CD4-positive, alpha-beta T cell treated with Interleukin-15 for 1 hour (primary cell): ENCODE measurements at regions not wholly inside any gene's neighbourhood (a gene's known extent, or its start where the extent isn't known, plus 50 kb on each side); places are given as distances from the start of the nearest gene placed in this dataset.
"Not testable (repeated sequence)": the region's sequence is repeated elsewhere in the genome, so short reads cannot be mapped to it uniquely, and the experiment has no call there.

Experiments used
- DNase-seq: peaks from one replicate; pipeline ENCODE4 v3.0.0-alpha.2; 2020

DNA sequence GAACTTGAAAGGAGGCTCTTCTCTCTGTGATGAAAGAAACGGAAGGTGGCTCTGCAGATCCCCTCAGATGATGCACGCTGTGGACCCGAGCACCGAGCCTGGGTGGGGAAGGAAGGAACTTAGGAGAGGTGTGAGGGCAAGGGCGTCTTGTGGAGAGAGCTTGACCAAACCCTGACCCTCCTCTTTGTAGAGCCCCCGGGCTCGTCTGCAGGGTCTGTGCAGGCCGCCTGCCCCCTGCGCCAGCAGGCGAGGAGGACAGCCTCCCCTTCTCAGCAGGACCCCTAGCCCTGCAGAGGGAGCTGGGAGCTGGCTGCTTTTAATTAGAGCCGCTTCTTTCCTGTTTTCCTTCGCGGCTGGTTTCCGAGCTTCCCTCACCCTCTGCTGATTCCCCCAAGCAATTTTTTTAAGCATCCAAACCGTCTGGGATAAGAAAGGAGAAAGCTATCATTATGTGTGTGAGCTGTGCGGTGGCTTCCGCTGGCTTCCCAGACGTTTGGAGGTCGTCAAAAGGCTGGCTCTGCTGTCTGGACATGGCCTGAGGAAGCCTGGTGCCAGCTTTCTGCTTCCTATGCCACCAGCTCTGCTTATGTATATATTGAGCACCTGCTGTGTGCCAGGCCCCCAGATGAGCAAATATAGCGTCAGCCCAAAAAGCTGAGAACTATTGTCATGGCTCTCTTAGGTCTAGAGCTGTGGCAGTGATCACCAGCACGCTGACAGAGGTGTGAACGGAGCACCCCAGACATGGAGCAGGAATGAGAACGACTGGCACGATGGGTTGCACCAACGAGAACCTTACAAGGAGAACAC, 160.2 kb upstream of the IRF2BP2 start:
- DNase-seq, result no peak

DNA sequence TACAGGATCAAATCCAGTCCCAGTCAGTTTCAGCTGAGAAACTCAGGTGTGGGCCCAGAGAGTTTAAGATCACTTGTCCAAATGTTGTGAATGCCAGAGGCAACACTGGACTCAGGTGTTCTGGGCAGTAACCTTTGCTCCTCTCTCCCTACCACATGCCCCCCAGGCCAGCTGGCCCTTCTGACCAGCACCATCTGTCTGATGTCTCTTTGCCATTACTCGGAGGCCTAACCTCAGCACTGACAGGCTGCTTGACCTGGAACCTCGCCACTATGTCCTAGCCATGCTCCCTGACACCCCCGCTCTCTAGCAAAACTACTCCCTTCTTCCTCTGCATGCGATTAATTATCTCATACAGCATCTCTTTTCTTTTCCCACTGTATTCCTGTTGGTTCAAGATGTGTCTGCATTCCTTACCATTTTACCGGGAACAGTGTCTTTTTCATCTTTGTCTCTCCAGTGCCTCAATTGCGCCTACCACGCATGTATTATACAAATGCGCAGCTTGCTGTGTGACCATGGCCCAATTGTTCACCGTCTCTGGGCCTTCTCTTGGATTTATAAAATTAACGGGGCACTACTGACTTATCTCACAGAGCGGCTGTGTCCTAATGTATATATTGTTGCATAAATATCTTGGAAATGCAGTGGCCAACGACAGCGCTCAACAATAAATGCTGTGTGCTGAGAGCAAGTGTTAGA, 159.5 kb upstream of the IRF2BP2 start:
- DNase-seq, result no peak

DNA sequence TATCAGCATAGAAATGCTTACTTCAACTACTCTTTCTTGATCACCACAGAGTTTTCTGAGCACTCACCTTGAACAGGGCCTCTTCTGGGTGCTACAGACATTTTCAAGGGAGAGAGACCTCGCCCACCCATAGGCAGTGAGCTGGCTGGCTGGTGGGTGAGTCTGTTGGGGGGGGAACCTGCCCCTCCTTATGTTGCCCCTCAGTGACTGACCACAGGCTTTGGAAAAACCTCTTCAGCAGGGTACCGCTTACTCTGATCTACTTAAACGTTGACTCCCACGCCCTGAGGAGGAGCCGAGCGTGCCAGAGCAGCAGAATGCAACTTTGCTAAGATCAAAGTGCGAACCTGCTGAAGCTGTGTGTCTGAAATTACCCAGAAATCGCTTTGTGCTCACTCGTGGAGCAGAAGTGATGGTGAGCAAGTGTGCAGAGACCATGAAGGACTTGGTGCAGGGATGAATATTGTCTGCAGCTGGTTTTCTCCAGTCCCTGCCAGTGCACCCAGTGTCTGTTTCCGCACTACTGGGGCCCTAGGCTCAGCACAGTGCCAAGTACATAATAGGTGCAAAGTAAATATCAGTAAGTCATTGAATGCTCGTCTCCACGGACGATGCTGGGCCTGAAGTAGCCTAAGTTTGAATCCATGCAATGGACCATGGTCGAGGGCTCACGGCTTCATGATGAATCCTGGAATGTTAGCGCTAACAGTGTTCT, 158.7 kb upstream of the IRF2BP2 start:
- DNase-seq, result no peak

DNA sequence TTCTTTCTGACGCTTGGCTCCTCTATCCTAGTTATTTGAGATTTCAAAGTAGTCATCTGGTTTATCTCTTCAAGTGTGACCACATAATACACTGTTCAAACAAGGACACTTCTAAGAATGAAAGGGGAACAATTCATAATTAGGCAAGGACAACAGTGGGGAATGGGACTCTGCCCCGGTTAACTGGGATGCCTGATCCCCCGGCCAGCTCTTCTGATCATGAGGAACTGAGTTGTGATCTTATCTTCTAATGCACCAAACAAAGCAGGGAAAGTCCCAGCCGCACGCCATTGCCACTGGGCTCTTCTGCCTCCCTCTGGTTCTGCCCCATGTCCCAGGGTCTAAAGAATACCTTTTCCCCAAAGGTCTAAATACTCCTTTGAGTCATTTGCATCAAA, 158.2 kb upstream of the IRF2BP2 start:
- DNase-seq, result no peak

DNA sequence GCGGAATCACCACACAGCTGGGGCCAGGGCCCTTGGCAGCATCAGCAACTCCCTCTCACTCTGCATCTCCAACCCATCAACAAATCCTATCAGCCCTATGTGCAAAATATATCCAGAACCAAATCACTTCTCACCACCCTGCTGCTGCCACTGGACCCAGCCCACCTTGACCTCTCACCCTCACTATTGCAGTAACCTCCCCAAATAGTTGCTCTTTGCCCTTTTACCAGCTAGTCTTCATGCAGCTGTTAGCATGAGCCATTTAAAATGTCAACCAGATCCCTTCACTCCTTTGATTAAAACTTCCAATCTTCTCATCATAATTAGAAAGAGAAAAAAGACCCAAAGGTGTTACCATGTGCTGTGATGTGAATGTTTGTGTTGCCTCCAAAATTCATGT, 155.7 kb upstream of the IRF2BP2 start:
- DNase-seq, result no peak

DNA sequence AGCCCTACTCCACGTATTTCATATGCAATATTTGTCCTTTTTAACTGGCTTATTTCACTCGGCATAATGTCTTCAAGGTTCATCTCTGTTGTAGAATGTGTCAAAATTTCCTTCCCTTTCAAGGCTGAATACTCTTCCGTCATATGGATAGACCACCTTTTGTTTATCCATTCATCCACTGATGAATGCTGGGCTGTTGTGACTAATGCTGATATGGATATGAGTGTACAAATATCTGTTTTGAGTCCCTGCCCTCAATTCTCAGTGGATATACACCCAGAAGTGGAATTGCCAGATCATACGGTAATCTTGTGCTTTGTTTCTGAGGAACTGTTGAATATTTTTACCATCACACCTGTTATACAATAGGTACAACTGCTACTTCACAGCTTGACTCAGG, 155.2 kb upstream of the IRF2BP2 start:
- DNase-seq, result no peak

DNA sequence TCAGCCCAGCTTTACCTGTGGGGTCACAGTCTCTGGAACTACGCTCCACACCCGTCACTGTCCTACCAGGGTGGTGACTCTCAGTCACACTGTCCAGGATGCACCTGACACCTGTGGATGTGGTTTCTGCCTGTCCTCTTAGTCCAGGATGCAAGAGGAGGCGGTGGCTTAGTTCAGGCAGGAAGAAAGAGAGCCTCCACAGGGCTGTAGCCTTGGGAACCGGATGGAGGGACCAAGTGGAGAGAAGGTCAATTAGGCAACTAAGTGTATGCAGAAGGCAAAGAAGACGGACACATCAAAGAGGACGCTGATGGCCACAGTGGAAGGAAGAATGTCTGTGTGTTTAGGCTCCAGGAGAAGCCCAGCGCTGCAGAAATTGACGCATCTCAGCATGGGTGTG, 153.9 kb upstream of the IRF2BP2 start:
- no peak for DNase-seq

DNA sequence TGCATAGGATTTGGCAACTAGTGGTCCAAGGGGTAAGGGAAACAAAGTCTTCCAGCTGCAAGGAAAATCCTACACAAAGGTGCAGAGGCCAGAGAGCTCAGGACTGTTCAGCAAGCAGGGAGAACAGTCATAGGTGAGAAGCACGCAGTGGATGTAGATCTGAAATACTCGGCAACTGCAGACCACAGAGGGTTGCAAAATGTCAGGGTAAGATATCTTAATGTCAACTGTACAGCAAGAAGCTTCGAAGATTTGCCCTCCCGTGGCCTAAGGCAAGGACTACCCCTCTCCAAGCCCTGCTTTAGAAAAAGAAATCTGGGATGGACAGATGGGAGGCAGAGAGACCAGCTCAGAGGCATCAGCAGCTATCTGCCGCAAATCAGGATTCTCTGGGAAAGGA, 153.4 kb upstream of the IRF2BP2 start:
- no peak for DNase-seq

DNA sequence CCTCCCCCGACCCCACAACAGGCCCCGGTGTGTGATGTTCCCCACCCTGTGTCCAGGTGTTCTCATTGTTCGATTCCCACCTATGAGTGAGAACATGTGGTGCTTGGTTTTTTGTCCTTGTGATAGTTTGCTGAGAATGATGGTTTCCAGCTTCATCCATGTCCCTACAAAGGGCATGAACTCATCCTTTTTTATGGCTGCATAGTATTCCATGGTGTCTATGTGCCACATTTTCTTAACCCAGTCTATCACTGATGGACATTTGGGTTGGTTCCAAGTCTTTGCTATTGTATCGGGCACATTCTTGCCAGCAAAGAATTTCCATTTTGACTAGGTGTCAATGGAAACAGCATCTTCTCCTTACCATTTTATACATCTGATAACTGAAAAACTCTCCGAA, 152.1 kb upstream of the IRF2BP2 start:
- not testable (repeated sequence) for DNase-seq

DNA sequence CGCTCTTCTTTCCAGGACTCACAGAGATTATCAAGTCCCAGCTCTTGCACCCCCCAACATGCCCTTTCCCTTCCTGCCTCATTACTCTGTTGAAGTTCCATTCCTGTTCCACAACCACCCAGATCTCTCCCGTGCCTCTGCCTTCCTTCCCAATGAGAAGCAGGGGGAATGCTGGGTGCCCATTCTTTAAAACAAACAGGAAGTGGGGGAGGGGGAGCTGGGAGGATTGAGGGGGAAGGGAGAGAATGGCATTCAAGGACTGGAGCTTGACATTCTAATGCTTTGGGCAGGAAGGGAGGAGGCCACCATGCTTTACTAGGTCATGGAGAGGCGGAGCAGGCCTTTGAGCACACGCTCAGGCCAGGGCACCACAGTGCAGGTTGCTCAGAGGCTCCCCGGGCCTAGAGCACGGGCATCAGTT, 150.3 kb upstream of the IRF2BP2 start:
- no peak for DNase-seq

DNA sequence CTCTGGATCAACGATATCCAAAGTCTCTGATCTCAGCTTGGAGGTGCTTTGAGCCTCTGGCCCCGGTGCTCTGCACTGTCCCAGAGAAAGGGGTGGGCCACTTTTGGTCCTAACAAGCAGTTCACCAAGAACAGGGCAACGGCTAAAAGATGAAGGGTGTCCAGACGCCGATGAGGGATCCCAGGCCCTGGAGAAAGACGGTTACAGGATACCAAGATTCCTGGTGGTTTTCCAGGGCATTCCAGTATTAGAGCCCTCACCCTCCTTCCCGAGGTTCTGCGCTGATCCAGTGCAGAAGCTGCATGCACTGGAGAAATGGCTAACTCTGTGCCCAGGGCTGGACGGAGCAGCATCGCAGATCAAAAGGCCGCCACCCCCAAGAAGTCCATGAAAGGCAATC, 149.9 kb upstream of the IRF2BP2 start:
- DNase-seq, result no peak

DNA sequence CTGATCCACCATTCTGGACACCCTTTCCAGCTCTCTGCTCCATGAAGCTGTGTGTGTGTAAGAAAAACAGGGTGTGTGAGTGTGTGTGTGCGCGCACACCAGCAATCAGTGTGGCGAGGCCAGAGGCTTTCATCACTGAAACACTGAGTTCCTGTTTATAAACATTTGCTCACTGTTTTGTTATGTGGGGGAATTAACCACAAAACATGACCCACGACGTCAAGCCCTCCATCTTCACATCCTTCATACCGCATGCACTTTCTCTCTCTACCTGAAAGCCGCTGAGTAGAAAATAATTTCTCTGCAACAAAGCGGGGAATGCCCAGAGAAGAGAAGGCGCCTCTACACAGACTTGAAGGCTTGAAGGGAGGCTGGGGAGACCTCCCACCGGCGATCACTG, 148.9 kb upstream of the IRF2BP2 start:
- peak; percentile 72 for DNase-seq

DNA sequence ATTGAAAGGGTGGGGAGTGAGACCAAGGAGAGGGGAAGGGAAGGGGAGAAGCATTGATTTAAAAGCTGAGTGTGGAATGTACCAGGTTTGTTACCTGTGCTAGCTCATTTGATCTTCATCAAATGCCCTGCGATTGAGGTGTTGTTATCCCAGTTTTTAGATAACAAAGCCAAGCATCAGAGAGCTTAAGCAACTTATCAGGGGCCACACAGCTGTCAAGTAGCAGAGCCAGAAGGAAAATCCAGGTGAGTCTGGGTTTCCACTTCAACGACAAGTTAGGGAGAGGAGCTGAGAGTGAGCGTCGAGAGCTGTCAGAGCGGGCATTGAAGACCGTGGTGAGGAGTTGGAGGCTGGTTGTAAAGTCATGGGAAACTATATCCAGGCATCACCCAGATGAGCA, 146.9 kb upstream of the IRF2BP2 start:
- DNase-seq, result no peak

DNA sequence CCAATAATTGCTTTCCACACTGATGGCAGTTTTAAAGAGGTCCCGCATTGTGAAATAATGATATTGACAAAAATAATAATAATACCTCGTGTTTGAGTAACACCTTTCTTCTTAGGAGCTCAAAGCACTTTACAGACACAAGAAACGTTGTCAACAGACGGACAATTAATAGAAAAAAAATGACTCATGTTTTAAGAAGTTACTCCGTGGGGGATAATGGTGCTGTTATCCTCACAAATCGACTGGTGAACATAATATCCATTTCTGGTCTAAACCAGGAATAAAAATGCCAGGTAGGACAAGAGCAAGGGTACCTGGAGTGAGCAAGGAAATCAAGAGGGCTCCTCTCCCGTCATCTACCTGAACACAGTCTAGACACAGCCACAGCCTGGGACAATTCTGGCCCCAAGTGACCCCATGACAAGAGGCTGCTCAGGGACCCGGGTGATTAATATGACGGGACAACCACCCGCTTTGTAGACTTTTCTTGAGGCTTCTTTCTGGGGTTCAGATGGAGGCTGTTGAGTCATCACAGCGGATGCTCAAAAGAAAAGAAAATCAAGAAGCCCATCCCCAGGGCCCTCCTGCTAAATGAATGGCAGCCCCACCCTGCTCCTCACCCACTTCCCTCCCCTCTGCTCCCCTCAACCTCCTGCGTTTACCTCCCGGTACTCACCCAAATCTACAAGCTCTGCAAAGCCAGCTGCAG, 146.2 kb upstream of the IRF2BP2 start:
- no peak for DNase-seq

DNA sequence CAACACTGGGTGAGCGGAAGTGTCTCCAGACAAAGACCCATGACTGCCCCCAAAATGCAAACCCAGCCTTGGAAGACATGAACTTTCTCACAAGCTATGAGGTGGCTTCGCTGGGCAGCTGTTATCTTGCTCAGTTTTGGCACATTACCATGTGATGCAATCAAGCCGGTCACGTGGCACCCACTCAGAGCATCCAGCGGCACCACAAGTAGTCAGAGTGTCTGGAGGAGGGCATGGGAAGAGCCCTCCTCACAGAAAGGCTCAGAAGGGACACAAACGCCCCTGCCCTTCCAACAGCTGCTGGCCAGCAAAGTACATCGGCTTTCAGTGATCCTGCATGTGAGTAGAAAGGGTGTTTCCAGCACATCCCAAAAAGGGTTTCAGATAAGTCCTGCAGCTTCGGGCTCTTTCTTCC, 145.5 kb upstream of the IRF2BP2 start:
- peak; percentile 56 for DNase-seq

DNA sequence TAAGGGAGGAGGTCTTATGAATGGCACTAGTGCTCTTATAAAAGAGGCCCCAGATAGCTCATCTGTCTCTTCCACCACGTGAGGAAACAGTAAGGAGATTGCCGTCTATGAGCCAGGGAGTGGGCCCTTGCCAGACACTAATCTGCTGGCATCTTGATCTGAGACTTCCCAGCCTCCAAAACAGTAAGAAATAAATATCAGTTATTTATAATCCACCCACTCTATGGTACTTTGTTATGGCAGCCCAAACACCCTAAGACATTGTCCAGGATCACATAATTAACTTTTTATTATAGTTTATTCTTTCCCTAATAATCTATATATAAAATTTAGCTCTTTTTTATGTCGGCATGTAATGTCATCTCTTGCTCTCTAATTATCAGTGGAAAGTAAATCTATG, 144.0 kb upstream of the IRF2BP2 start:
- no peak for DNase-seq

DNA sequence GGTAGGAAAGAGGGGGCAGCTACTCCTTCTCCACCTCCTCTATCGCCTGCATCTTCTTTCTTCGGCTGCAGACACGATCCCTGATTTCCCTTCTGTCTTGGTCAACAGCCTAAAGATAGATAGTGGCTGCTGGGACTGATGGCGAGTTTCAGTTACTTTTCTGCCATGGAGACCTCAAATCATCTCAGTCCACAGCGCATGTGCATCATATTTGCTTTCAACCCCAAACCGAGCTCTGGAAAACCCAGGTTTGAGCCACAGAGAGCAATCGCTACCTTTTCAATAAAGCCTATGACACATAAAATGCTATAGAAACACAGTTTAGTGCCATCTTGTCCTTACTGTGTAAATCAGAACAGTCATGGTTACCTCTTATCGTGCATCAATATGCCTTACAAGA, 142.9 kb upstream of the IRF2BP2 start:
- no peak for DNase-seq

DNA sequence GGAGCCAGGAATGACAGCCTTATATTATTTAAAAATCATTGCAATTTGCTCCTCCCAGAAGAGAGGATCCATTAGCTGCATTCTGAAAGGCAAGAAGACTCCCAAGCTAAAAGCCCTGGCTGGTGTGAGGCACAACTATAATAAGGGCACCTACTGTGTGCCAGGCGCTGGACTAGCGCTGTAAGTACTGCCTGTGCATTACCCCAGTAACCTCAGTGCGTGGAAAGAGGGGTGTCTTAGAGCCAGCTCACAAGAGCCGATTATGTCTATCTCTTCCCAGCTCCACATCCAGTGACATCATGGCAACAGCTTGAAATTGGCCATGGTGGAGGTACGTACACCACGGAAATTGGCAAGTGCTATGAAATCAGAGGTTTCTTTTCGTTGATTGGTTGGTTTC, 141.7 kb upstream of the IRF2BP2 start:
- no peak for DNase-seq

DNA sequence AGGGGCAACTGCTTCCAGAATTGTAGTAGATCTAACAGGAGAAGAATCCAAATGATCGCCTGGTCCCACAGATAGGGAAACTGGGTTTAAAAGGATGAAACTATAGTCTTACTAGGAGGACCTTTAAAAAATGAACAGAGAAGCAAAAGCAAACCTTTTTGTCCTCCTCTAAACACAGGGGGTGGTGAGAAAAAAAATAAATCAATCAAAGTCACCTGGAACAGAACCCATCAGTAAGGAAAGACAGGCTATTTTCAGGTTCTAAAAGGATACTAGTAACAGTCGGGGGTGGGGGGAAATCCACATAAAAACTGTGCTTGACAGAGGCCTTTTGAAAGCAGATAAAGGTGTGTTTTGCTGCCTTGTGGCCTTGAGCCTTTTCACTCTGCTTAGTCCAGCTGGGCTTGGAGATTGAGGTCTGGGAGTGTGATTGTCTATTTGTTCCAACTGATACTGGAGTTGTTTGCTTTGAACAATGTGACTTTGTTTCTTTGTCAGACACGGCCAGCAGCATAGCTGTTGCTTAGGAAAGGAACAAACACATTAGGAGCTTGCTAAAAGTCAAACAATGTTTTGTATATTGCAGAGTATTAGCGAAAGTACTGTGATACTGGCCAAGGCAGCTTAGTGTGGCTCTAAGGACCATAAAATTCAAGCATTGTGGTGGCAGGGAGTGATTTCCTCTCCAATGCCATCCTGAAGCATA, 141.1 kb upstream of the IRF2BP2 start:
- DNase-seq, result no peak

DNA sequence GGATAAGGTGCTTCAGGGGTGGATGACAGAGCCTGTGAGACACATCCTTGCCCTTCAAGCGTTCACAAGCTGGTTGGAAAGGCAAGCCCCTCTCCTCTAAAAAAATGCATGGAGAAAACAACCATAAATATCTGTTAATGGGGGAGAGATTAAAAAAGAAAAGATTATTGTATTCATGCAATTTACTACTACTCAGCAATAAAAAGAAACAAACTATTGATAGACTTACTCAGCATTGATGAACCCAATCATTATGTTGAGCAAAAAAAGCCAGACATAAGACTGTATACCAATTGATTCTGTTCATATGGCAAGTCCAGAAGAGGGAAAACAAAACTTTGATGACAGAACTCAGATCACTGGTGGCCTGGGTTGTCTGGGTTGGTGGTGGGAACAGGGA, 138.7 kb upstream of the IRF2BP2 start:
- DNase-seq, result no peak

DNA sequence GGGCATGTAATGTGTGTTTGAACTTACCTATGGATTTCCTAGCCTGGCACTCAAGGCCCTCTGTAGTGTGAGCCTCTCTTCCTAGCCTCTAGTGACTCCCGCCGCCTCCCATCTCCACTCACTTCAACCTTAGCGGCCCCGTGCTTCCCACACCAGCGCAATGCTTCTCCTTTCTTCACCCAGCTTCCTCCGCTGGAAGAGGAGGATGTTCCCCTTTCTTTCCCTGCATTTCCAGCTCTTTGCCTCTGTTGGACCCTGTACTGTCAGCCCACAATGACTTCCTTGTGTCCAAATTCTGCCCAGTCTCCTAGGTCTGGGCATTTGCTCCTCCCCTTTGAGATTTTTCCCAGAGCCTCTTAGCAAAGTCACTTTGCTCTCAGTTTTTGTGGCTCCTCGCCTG, 138.1 kb upstream of the IRF2BP2 start:
- no peak for DNase-seq

DNA sequence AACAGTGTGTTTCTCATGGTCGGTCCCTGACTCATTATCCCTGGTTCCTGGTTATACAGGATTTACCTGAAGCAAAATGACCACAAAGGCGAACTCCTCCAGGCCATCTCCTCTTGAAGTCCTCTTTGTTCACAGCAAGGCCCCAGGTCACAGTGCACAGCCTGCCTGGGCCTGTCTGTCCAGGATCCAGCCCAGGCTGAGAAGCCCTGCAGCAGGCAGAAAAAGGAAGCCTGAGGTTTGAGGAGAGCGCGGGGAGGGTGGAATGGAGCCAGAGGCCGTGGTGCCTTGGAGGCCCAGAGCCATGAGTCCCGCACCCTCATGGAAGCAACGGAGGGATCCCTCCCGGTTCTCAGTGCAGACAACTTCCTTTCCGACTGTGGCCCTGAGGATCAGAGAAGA, 136.8 kb upstream of the IRF2BP2 start:
- DNase-seq, result no peak
